Body of pancreas (tissue), 4 donors: ENCODE measurements at regions not wholly inside any gene's neighbourhood (a gene's known extent, or its start where the extent isn't known, plus 50 kb on each side); places are given as distances from the start of the nearest gene placed in this dataset.

Experiments
- CTCF ChIP-seq, 7 experiments: fragments of 450-650 bp in 4 of 7; fragments of 200-600 bp in 3 of 7; sonication (generic) in 3 of 7; IDR thresholded peaks; one replicate each; pipeline ENCODE4 v1.5.1; 2016 to 2019; ENCODE audit warnings: antibody characterized with exemption in 7 of 7
- POLR2A ChIP-seq, 3 donors: fragments of 450-650 bp; IDR thresholded peaks; one replicate each; pipeline ENCODE4 v1.6.1; 2016; ENCODE audit warnings: antibody characterized with exemption in 3 of 3, mild to moderate bottlenecking in 2 of 3

- TF ChIP-seq CTCF (IDR thresholded peaks at IDR 0.05) = no peak
- TF ChIP-seq POLR2A (IDR thresholded peaks at IDR 0.05) = no peak
These were observed 108.4 kb downstream of the TMCO5A start for GRCh38 chr15:38042707-38043445.
